ENCODE measurements at regions not wholly inside any gene's neighbourhood (a gene's known extent, or its start where the extent isn't known, plus 50 kb on each side); places are given as distances from the start of the nearest gene placed in this dataset.

- TF ChIP-seq UBTF (IDR thresholded peaks at IDR 0.05; ENCODE audit: borderline replicate concordance in 1 of 2, low read depth in 2 of 2, low read length in 2 of 2) (peak; percentile 93 to 100; a peak in 3 of 4 replicates), TEAD1 (CRISPR knock-in tag; IDR thresholded peaks at IDR 0.05) (no peak), FIP1L1 (IDR thresholded peaks at IDR 0.05; ENCODE audit: low read depth, low read length, poor library complexity, severe bottlenecking) (no peak), ZNF830 (CRISPR knock-in tag; IDR thresholded peaks at IDR 0.05) (no peak), TSHZ1 (CRISPR knock-in tag; IDR thresholded peaks at IDR 0.05) (no peak), IFI16 (CRISPR knock-in tag; IDR thresholded peaks at IDR 0.05) (no peak), WHSC1 (IDR thresholded peaks at IDR 0.05; ENCODE audit: low read length) (no peak), HDAC1 (IDR thresholded peaks at IDR 0.05) (no peak), TFAM (CRISPR knock-in tag; conservative IDR thresholded peaks at IDR 0.05) (no peak), ZKSCAN1 (IDR thresholded peaks at IDR 0.05; ENCODE audit: low read depth, low read length) (no peak), E2F1 (CRISPR knock-in tag; IDR thresholded peaks at IDR 0.05) (no peak), TCF7L2 (IDR thresholded peaks at IDR 0.05; ENCODE audit: low read depth, low read length) (peak; percentile 74), STAG1 (CRISPR knock-in tag; IDR thresholded peaks at IDR 0.05; ENCODE audit: borderline replicate concordance) (no peak), ZNF124 (CRISPR knock-in tag; IDR thresholded peaks at IDR 0.05) (no peak), PATZ1 (CRISPR knock-in tag; IDR thresholded peaks at IDR 0.05; ENCODE audit: borderline replicate concordance) (no peak), NCOA4 (IDR thresholded peaks at IDR 0.05; ENCODE audit: partially characterized antibody) (no peak), ZNF197 (CRISPR knock-in tag; IDR thresholded peaks at IDR 0.05; ENCODE audit: low read depth) (no peak), TFAP4 (CRISPR knock-in tag; IDR thresholded peaks at IDR 0.05; ENCODE audit: borderline replicate concordance) (no peak), KAT7 (CRISPR knock-in tag; IDR thresholded peaks at IDR 0.05; ENCODE audit: borderline replicate concordance) (no peak)
Observed at GRCh38 chr10:129033790-129034272, 433.2 kb upstream of the MGMT start (continued).

Data from K562 (cell line).